ENCODE measurements at regions not wholly inside any gene's neighbourhood (a gene's known extent, or its start where the extent isn't known, plus 50 kb on each side); places are given as distances from the start of the nearest gene placed in this dataset.
A peak's percentile ranks its signal among the peaks of the same experiment; 100 is the strongest.

DNA sequence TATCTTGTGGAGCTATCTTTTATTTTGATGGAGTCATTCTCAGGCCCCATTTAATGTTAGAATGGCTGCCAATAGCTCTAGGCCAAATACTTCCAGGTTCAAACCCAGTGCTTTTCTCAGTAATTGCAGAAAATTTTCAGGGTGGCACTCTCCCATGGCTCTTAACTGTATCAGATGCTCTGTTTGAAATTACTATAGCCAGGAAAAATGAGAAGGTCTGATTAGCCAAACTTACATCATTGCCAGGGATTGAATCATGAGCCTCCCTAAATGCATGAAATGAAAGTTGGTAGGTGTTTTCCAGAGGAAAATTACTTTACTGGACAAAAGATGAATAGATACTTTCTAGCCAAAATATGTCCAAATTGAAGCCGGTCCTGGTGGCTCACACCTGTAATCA is 404.8 kb downstream of the MAT2B start:
- no peaks in the 10 kb centered on the region for H3K36me3 Mint-ChIP-seq (ENCODE audit: low read depth)
- TF ChIP-seq, protein P1, sequence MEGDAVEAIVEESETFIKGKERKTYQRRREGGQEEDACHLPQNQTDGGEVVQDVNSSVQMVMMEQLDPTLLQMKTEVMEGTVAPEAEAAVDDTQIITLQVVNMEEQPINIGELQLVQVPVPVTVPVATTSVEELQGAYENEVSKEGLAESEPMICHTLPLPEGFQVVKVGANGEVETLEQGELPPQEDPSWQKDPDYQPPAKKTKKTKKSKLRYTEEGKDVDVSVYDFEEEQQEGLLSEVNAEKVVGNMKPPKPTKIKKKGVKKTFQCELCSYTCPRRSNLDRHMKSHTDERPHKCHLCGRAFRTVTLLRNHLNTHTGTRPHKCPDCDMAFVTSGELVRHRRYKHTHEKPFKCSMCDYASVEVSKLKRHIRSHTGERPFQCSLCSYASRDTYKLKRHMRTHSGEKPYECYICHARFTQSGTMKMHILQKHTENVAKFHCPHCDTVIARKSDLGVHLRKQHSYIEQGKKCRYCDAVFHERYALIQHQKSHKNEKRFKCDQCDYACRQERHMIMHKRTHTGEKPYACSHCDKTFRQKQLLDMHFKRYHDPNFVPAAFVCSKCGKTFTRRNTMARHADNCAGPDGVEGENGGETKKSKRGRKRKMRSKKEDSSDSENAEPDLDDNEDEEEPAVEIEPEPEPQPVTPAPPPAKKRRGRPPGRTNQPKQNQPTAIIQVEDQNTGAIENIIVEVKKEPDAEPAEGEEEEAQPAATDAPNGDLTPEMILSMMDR (IDR thresholded peaks at IDR 0.05) = no peak
- no peaks in the 10 kb centered on the region for H3K9me3 Mint-ChIP-seq (ENCODE audit: low read depth)

DNA sequence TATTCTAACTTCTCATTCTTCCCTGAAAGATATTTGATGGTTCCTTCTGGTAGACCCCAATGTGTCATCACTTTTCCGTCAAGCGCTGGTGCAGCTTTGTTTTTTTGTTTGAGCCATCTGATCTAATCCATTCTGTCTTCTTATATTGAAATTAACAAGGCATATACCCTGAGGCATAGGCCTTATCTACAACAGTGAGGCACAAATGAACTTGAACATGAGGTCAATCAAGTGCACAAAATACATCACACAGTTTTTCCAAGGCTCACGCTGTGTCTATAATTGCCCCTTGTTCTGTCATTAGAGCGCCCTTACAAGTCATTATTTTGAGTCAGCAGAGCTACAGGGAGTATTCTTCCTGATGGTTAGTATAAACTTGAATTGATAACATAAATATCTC is 406.6 kb downstream of the MAT2B start:
- TF ChIP-seq, protein P1 (IDR thresholded peaks at IDR 0.05) = no peak
- no peaks in the 10 kb centered on the region for H3K27me3 Mint-ChIP-seq (ENCODE audit: low read depth)

More for the DNA sequence above, 404.8 kb downstream of the MAT2B start:
- no peaks in the 10 kb centered on the region for H3K27me3 Mint-ChIP-seq (ENCODE audit: low read depth)
- DNase-seq (ENCODE audit: low spot score) = no peak
- H3K4me3 Mint-ChIP-seq (ENCODE audit: unreplicated experiment) = no peak overlapping the region
- no peaks in the 10 kb centered on the region for H3K4me1 Mint-ChIP-seq (ENCODE audit: low read depth)
- no peak overlapping the region for H3K27ac Mint-ChIP-seq (ENCODE audit: unreplicated experiment)

DNA sequence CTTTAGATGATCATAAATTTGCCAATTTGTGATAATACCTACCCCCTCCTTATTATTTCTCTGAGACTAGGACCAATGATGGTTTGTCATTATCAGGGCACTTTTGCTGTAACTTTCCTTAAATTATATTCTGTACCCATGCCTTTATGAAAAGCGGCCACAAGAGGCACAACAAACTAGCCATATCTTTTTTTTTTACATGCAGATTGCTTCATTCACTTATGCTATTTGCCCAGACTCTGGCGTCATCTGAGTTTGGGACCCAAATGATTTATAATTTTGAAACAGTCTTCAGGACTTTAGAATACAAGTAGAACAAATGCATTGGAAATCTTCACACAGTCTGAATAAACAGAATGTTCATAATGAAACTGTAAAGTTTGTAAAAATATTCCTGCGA is 408.1 kb downstream of the MAT2B start:
- Mint-ChIP-seq H3K27me3 (ENCODE audit: low read depth) (no peaks in the 10 kb centered on the region), H3K4me3 (ENCODE audit: unreplicated experiment) (no peak overlapping the region), H3K9me3 (ENCODE audit: low read depth) (no peaks in the 10 kb centered on the region), H3K4me1 (ENCODE audit: low read depth) (no peaks in the 10 kb centered on the region), H3K27ac (ENCODE audit: unreplicated experiment) (no peak overlapping the region), H3K36me3 (ENCODE audit: low read depth) (no peaks in the 10 kb centered on the region)
- TF ChIP-seq, protein P1 (IDR thresholded peaks at IDR 0.05) = peak; percentile 16
- no peak for DNase-seq (ENCODE audit: low spot score)

More for the DNA sequence above, 406.6 kb downstream of the MAT2B start:
- no peaks in the 10 kb centered on the region for H3K36me3 Mint-ChIP-seq (ENCODE audit: low read depth)
- no peaks in the 10 kb centered on the region for H3K4me1 Mint-ChIP-seq (ENCODE audit: low read depth)
- H3K4me3 Mint-ChIP-seq (ENCODE audit: unreplicated experiment) = no peak overlapping the region
- no peak for DNase-seq (ENCODE audit: low spot score)
- no peak overlapping the region for H3K27ac Mint-ChIP-seq (ENCODE audit: unreplicated experiment)
- H3K9me3 Mint-ChIP-seq (ENCODE audit: low read depth) = no peaks in the 10 kb centered on the region

DNA sequence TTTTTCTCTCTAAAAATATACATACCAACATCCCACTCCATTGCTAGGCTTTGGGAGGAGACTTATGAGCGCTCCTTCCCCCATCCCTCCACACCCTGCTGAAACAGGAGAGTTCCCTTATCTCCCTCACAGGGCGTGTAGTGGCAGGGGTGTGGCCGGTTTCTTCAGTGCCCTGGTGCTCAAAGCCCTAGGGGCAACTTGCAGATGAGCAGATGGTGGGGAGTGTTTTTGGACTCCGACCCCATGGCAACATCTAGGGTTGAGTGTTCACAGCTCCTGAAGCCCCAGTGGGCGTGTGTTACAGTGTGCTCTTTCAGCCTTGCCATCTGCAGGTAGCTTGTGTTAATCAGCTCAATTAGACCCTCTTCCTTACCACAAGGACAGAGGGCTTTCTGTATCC is 409.5 kb downstream of the MAT2B start:
- Mint-ChIP-seq H3K9me3 (ENCODE audit: low read depth) (peaks cover 5% of the 10 kb centered on the region), H3K4me3 (ENCODE audit: unreplicated experiment) (no peak overlapping the region), H3K27ac (ENCODE audit: unreplicated experiment) (no peak overlapping the region), H3K36me3 (ENCODE audit: low read depth) (no peaks in the 10 kb centered on the region), H3K27me3 (ENCODE audit: low read depth) (no peaks in the 10 kb centered on the region), H3K4me1 (ENCODE audit: low read depth) (no peaks in the 10 kb centered on the region)
- DNase-seq (ENCODE audit: low spot score) = no peak
- TF ChIP-seq, protein P1 (IDR thresholded peaks at IDR 0.05) = no peak

DNA sequence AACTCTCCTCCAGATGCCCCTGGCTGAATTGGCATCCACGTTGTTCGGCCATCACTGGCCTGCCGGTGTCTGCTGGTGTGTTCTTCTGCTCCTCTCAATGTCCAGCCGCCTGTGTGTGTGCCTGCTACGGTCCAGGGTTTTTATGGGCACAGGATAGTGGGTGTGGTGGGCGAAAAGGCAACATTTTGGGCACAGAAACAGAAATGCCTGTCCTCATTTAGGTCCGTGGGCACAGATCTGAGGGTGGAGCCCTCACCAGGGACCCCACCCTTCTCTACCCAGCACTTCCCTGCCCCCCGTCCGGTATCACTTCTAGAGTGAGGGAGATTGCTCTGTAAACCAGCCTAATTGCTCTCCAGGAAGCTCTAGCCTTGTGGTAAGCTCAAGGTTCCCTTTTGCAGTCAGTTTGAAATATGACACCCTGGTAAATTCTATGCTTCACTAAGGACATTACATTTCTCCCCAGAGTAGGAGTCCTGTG is 410.1 kb downstream of the MAT2B start:
- Mint-ChIP-seq H3K9me3 (ENCODE audit: low read depth) (peaks cover 5% of the 10 kb centered on the region), H3K4me3 (ENCODE audit: unreplicated experiment) (no peak overlapping the region), H3K4me1 (ENCODE audit: low read depth) (no peaks in the 10 kb centered on the region), H3K36me3 (ENCODE audit: low read depth) (no peaks in the 10 kb centered on the region), H3K27ac (ENCODE audit: unreplicated experiment) (no peak overlapping the region), H3K27me3 (ENCODE audit: low read depth) (no peaks in the 10 kb centered on the region)
- TF ChIP-seq, protein P1 (IDR thresholded peaks at IDR 0.05) = no peak
- DNase-seq (ENCODE audit: low spot score) = no peak
